ENCODE measurements at regions not wholly inside any gene's neighbourhood (a gene's known extent, or its start where the extent isn't known, plus 50 kb on each side); places are given as distances from the start of the nearest gene placed in this dataset.

DNA sequence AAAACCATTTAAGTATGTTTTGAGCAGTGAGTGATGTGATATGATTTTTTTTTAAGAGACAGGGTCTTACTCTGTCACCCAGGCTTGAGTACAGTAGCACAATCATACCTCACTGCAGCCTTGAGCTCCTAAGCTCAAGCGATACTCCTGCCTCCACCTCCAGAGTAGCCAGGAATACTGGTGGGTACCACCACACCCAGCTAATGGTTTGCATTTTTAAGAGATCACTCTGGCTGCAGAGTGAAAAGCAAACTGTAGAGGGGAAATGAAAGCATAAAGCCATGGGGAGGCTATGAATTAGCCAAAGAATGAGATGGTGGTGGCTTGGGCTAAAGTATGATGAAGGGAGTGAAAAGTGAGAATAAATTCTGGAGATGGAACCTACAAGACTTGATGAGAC is 199.1 kb downstream of the HINT1 start:
- no peak for DNase-seq (ENCODE audit: low spot score)
- H3K27ac Mint-ChIP-seq (ENCODE audit: unreplicated experiment) = no peak overlapping the region
- H3K27me3 Mint-ChIP-seq (ENCODE audit: low read depth) = peaks cover 2% of the 10 kb centered on the region
- H3K4me3 Mint-ChIP-seq (ENCODE audit: unreplicated experiment) = no peak overlapping the region
- H3K4me1 Mint-ChIP-seq (ENCODE audit: low read depth) = no peaks in the 10 kb centered on the region
- H3K9me3 Mint-ChIP-seq (ENCODE audit: low read depth) = peaks cover 11% of the 10 kb centered on the region
- peaks cover 1% of the 10 kb centered on the region for H3K36me3 Mint-ChIP-seq (ENCODE audit: low read depth)
- TF ChIP-seq, protein P1, sequence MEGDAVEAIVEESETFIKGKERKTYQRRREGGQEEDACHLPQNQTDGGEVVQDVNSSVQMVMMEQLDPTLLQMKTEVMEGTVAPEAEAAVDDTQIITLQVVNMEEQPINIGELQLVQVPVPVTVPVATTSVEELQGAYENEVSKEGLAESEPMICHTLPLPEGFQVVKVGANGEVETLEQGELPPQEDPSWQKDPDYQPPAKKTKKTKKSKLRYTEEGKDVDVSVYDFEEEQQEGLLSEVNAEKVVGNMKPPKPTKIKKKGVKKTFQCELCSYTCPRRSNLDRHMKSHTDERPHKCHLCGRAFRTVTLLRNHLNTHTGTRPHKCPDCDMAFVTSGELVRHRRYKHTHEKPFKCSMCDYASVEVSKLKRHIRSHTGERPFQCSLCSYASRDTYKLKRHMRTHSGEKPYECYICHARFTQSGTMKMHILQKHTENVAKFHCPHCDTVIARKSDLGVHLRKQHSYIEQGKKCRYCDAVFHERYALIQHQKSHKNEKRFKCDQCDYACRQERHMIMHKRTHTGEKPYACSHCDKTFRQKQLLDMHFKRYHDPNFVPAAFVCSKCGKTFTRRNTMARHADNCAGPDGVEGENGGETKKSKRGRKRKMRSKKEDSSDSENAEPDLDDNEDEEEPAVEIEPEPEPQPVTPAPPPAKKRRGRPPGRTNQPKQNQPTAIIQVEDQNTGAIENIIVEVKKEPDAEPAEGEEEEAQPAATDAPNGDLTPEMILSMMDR (IDR thresholded peaks at IDR 0.05) = no peak

DNA sequence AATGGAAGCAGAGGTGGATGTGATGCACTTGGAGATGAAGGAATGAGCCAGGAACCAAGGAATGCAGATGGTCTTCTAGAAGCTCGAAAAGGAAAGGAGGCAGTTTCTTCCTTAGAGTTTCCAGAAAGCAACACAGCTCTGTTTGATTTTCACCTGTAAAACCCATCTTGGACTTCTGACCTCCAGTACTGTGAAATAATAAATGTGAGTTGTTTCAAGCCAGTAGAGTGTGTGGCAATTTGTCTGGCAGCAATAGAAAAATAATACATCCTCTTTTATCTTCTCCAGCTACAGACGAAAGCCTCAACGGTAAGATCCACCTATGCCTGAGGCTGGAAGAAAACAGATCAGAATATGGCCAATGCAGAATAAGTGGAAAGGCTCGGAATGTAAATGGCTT is 199.7 kb downstream of the HINT1 start:
- Mint-ChIP-seq H3K27me3 (ENCODE audit: low read depth) (peaks cover 2% of the 10 kb centered on the region), H3K4me1 (ENCODE audit: low read depth) (no peaks in the 10 kb centered on the region), H3K9me3 (ENCODE audit: low read depth) (peaks cover 14% of the 10 kb centered on the region), H3K27ac (ENCODE audit: unreplicated experiment) (no peak overlapping the region), H3K4me3 (ENCODE audit: unreplicated experiment) (no peak overlapping the region), H3K36me3 (ENCODE audit: low read depth) (peaks cover 1% of the 10 kb centered on the region)
- TF ChIP-seq, protein P1 (IDR thresholded peaks at IDR 0.05) = no peak
- no peak for DNase-seq (ENCODE audit: low spot score)

DNA sequence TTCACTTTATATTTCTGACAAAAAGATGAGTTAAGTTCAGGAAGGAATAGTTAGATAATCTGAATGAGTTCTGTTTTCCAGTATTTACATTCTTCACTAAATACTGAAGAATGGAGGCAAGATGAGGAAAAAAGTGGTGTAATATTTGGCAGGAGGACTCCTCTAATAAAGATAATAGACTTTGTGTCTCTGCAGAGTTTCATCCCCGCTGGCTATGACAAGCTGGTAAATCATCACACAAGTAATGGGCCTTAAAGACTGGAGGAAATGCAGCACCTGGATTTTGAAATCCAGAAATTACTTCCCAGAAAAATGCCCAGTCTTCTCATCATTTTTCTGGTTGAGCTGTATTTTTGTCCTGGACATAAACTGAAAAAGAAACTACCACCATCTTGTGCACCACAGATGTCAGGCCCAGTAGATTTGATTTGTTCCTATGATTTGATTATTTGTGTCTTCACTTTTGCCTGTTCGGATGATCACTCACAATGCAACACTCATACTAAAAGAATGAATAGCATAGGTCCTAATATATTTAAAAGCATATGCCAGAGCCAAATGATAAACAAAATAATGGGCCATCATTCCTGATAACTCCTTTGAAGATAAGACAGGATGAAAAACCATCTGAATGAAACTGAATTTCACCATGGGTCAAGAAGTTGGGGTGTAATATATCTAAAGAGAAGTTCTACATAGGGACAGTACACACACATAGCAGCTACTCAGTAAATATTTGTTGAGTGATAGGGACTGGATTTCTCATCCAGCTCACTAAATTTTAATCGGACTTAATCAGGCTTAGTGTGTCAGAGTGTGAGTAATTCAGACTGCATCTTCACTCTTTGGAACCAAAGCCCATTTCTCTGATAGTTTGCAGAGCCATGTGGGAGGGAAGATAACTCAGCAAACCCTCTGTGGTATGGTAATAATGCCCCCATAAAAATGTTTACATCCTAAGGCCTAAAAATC is 200.5 kb downstream of the HINT1 start:
- peaks cover 1% of the 10 kb centered on the region for H3K36me3 Mint-ChIP-seq (ENCODE audit: low read depth)

DNA sequence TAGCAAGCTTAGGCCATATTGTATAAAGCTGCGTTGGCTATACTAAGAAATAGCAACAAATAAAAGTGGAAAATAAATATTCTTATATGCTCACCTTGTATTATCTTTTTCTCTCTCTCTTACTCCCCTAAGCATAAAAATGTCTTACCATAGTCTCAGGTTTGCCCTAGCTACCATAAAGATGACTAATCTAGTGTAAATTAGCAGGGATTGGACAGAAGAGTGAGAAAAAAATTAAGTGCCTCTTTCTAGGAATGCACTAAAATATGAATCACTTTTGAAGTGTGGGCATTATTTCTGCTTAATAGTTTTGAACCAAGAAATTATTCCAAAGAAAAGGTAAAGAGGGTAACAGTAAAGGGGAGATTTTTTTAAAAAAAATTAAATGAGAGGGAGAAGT is 201.3 kb downstream of the HINT1 start:
- no peak for DNase-seq (ENCODE audit: low spot score)
- peaks cover 17% of the 10 kb centered on the region for H3K9me3 Mint-ChIP-seq (ENCODE audit: low read depth)

More for the DNA sequence above, 200.5 kb downstream of the HINT1 start:
- no peak for DNase-seq (ENCODE audit: low spot score)
- no peak overlapping the region for H3K27ac Mint-ChIP-seq (ENCODE audit: unreplicated experiment)
- H3K4me1 Mint-ChIP-seq (ENCODE audit: low read depth) = no peaks in the 10 kb centered on the region
- TF ChIP-seq, protein P1 (IDR thresholded peaks at IDR 0.05) = no peak
- no peak overlapping the region for H3K4me3 Mint-ChIP-seq (ENCODE audit: unreplicated experiment)
- peaks cover 17% of the 10 kb centered on the region for H3K9me3 Mint-ChIP-seq (ENCODE audit: low read depth)
- peaks cover 2% of the 10 kb centered on the region for H3K27me3 Mint-ChIP-seq (ENCODE audit: low read depth)

DNA sequence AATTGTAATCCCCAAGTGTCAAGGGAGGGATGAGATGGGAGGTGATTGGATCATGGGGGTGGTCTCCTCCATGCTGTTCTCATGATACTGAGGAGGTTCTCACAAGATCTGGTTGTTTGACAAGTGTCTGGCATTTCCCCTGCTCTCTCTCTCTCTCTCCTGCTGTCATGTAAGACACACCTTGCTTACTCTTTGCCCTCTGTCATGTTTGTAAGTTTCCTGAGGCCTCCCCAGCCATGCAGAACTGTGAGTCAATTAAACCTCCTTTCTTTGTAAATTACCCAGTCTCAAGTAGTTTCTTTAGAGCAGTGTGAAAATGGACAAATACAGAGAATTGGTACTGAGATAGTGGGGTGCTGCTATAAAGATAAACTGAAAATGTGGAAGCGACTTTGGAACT is 207.9 kb downstream of the HINT1 start:
- TF ChIP-seq, protein P1 (IDR thresholded peaks at IDR 0.05) = no peak
- Mint-ChIP-seq H3K36me3 (ENCODE audit: low read depth) (no peaks in the 10 kb centered on the region), H3K4me3 (ENCODE audit: unreplicated experiment) (no peak overlapping the region), H3K27me3 (ENCODE audit: low read depth) (peaks cover 10% of the 10 kb centered on the region), H3K27ac (ENCODE audit: unreplicated experiment) (no peak overlapping the region), H3K4me1 (ENCODE audit: low read depth) (no peaks in the 10 kb centered on the region), H3K9me3 (ENCODE audit: low read depth) (peaks cover 18% of the 10 kb centered on the region)
- no peak for DNase-seq (ENCODE audit: low spot score)

More for the DNA sequence above, 201.3 kb downstream of the HINT1 start:
- Mint-ChIP-seq H3K27me3 (ENCODE audit: low read depth) (peaks cover 2% of the 10 kb centered on the region), H3K4me1 (ENCODE audit: low read depth) (no peaks in the 10 kb centered on the region), H3K36me3 (ENCODE audit: low read depth) (peaks cover 1% of the 10 kb centered on the region), H3K27ac (ENCODE audit: unreplicated experiment) (no peak overlapping the region), H3K4me3 (ENCODE audit: unreplicated experiment) (no peak overlapping the region)
- TF ChIP-seq, protein P1 (IDR thresholded peaks at IDR 0.05) = no peak

All from chondrocyte (in vitro differentiated cells).